Neural cell (in vitro differentiated cells): ENCODE measurements at regions not wholly inside any gene's neighbourhood (a gene's known extent, or its start where the extent isn't known, plus 50 kb on each side); places are given as distances from the start of the nearest gene placed in this dataset.

Experiments
- CTCF ChIP-seq: fragments of 450-650 bp; IDR thresholded peaks from 2 replicates; pipeline ENCODE4 v1.5.1; 2014; ENCODE audit warnings: antibody characterized with exemption, mild to moderate bottlenecking, moderate library complexity; ENCODE audit not compliant: poor library complexity, severe bottlenecking
- EP300 ChIP-seq: fragments of 450-650 bp; conservative IDR thresholded peaks from 2 replicates; pipeline ENCODE4 v1.6.1; 2014; ENCODE audit warnings: antibody characterized with exemption, mild to moderate bottlenecking, moderate library complexity; ENCODE audit not compliant: poor library complexity, severe bottlenecking
- EZH2 ChIP-seq: fragments of 200-600, 300-800 bp; shearing (Covaris generic), sonication (generic); IDR thresholded peaks from 2 replicates; pipeline ENCODE4 v1.6.1; 2014; ENCODE audit warnings: antibody characterized with exemption, low read length, borderline replicate concordance, mild to moderate bottlenecking; ENCODE audit not compliant: insufficient read depth, poor library complexity, severe bottlenecking
- POLR2AphosphoS5 ChIP-seq: IDR thresholded peaks from 2 replicates; pipeline ENCODE4 v1.6.1; 2012
- REST ChIP-seq: IDR thresholded peaks from 2 replicates; pipeline ENCODE4 v1.6.1; 2012; ENCODE audit warnings: borderline replicate concordance

- TF ChIP-seq REST (no peak), CTCF (no peak), EZH2 (no peak), EP300 (no peak), POLR2AphosphoS5 (no peak)
Observed at GRCh38 chr4:181202240-181202639, 1041.0 kb upstream of the TENM3 start.
